CD4-positive, alpha-beta T cell (primary cell): ENCODE measurements at regions not wholly inside any gene's neighbourhood (a gene's known extent, or its start where the extent isn't known, plus 50 kb on each side); places are given as distances from the start of the nearest gene placed in this dataset.

Source experiments
- ATAC-seq: fragments of 200-7000 bp; cut with Tn5 transposase; one replicate; pipeline ENCODE4 v1.10.0; 2022; ENCODE audit warnings: mild to moderate bottlenecking; ENCODE audit not compliant: poor library complexity
- CTCF ChIA-PET: fragments of 350-600 bp; sonication (Branson Sonifier 250); formaldehyde crosslinking; loops from one replicate; lab custom pipeline; 2021; ENCODE audit warnings: antibody characterized with exemption, inconsistent platforms; lab: Charles Lee
- POLR2A ChIA-PET: fragments of 350-600 bp; sonication (Branson Sonifier 250); formaldehyde crosslinking; loops from one replicate; lab custom pipeline; 2021; ENCODE audit warnings: antibody characterized with exemption, inconsistent platforms; lab: Charles Lee
- DNase-seq, 14 experiments: peaks; one replicate each; pipeline ENCODE4 v3.0.0-alpha.2; 2013 to 2020; ENCODE audit warnings: mixed read lengths in 2 of 14
- H3K27ac ChIP-seq, 2 donors: one replicate each; pipeline versions ENCODE4 v1.5.1 to v1.7.0; 2013; ENCODE audit warnings: low read length in 2 of 2, low read depth in 1 of 2, mild to moderate bottlenecking in 1 of 2
- H3K27me3 ChIP-seq, 2 experiments: 1 replicate in 1 of 2; 2 replicates in 1 of 2; pipeline versions ENCODE4 v1.6.1 to v1.7.0; 2013; ENCODE audit warnings: low read length in 2 of 2, control low read depth in 1 of 2, mild to moderate bottlenecking in 1 of 2, moderate library complexity in 1 of 2; ENCODE audit not compliant: insufficient read depth in 2 of 2, control insufficient read depth in 1 of 2
- H3K36me3 ChIP-seq: one replicate; pipeline ENCODE4 v1.6.1; 2013; ENCODE audit warnings: low read length, control low read depth; ENCODE audit not compliant: insufficient read depth
- H3K4me1 ChIP-seq: one replicate; pipeline ENCODE4 v1.6.1; 2013; ENCODE audit warnings: low read length, control low read depth; ENCODE audit not compliant: insufficient read depth
- H3K4me3 ChIP-seq: one replicate; pipeline ENCODE4 v1.5.1; 2013; ENCODE audit warnings: mild to moderate bottlenecking, low read length, moderate library complexity
- H3K9me3 ChIP-seq, 2 experiments: 1 replicate in 1 of 2; 2 replicates in 1 of 2; pipeline versions ENCODE4 v1.6.1 to v1.7.0; 2013; ENCODE audit warnings: low read length in 2 of 2, mild to moderate bottlenecking in 2 of 2, control low read depth in 1 of 2, moderate library complexity in 1 of 2; ENCODE audit not compliant: control insufficient read depth in 1 of 2, insufficient read depth in 1 of 2
- H3K27ac Mint-ChIP-seq: one replicate; pipeline ENCODE4 v1.8.0; 2020; ENCODE audit warnings: mixed read lengths
- H3K27me3 Mint-ChIP-seq: one replicate; pipeline ENCODE4 v1.8.0; 2021; ENCODE audit warnings: mixed read lengths
- H3K36me3 Mint-ChIP-seq: one replicate; pipeline ENCODE4 v1.8.0; 2021; ENCODE audit warnings: low read depth, mixed read lengths
- H3K4me1 Mint-ChIP-seq: one replicate; pipeline ENCODE4 v1.8.0; 2021; ENCODE audit warnings: low read depth, mixed read lengths
- H3K4me3 Mint-ChIP-seq: one replicate; pipeline ENCODE4 v1.8.0; 2020; ENCODE audit warnings: mild to moderate bottlenecking, mixed read lengths
- H3K9me3 Mint-ChIP-seq: one replicate; pipeline ENCODE4 v1.8.0; 2020; ENCODE audit warnings: mixed read lengths
- CTCF ChIP-seq: fragments of 200-600 bp; IDR thresholded peaks from one replicate; pipeline ENCODE4 v1.8.0; 2022; ENCODE audit warnings: antibody characterized with exemption, mild to moderate bottlenecking
- intact Hi-C, 2 experiments: fragments of 100-400 bp; cut with DNase I in 1 of 2; cut with micrococcal nuclease in 1 of 2; formaldehyde crosslinking; loops; one replicate each; pipeline versions ENCODE4 v1.15.1 to v1.9.0; 2023 to 2025; cut with DNase I, micrococcal nuclease

- Mint-ChIP-seq H3K9me3 (peaks cover 3% of the 10 kb centered on the region), H3K27me3 (no peaks in the 10 kb centered on the region), H3K4me3 (no peak overlapping the region), H3K4me1 (no peaks in the 10 kb centered on the region), H3K27ac (no peak overlapping the region), H3K36me3 (no peaks in the 10 kb centered on the region)
- ChIA-PET POLR2A (no interaction called here), CTCF (no interaction called here)
- no peak for ATAC-seq
- H3K36me3 ChIP-seq = no peaks in the 10 kb centered on the region
- peaks cover 0 to 2% of the 10 kb centered on the region in 2 experiments for H3K27me3 ChIP-seq
- TF ChIP-seq CTCF = no peak
- H3K9me3 ChIP-seq = peaks cover 6 to 9% of the 10 kb centered on the region in 2 experiments
- no peak for DNase-seq
- no peaks in the 10 kb centered on the region for H3K4me1 ChIP-seq
- H3K4me3 ChIP-seq = no peak overlapping the region
- intact Hi-C loops = no loop called here
- H3K27ac ChIP-seq = no peak overlapping the region
Measured at GRCh38 chr9:96129747-96130146, 172.2 kb downstream of the HSD17B3 start.

GRCh38 chr9:96128880-96129279 is 173.1 kb downstream of the HSD17B3 start:
- no peak for TF ChIP-seq CTCF

GRCh38 chr9:96126321-96126881 is 175.6 kb downstream of the HSD17B3 start:
- H3K9me3 Mint-ChIP-seq = no peaks in the 10 kb centered on the region
- no peaks in the 10 kb centered on the region for H3K36me3 Mint-ChIP-seq
- DNase-seq (no peak), ATAC-seq (no peak)
- H3K4me3 Mint-ChIP-seq = no peak overlapping the region
- H3K27ac Mint-ChIP-seq = no peak overlapping the region
- no peaks in the 10 kb centered on the region for H3K27me3 Mint-ChIP-seq
- no peak overlapping the region for H3K4me3 ChIP-seq
- peaks cover 0 to 2% of the 10 kb centered on the region in 2 experiments for H3K27me3 ChIP-seq
- H3K4me1 Mint-ChIP-seq = no peaks in the 10 kb centered on the region
- TF ChIP-seq CTCF = no peak
- no peak overlapping the region for H3K27ac ChIP-seq
- POLR2A ChIA-PET = no interaction called here
- CTCF ChIA-PET = no interaction called here
- H3K4me1 ChIP-seq = no peaks in the 10 kb centered on the region
- intact Hi-C loops = no loop called here
- H3K36me3 ChIP-seq = no peaks in the 10 kb centered on the region
- H3K9me3 ChIP-seq = no peaks in the 10 kb centered on the region

More at GRCh38 chr9:96128880-96129279, 173.1 kb downstream of the HSD17B3 start:
- no peak overlapping the region for H3K27ac Mint-ChIP-seq
- H3K4me1 Mint-ChIP-seq = no peaks in the 10 kb centered on the region
- H3K4me3 Mint-ChIP-seq = no peak overlapping the region
- H3K9me3 Mint-ChIP-seq = peaks cover 3% of the 10 kb centered on the region
- ATAC-seq (no peak), DNase-seq (no peak)
- H3K9me3 ChIP-seq = peaks cover 5 to 6% of the 10 kb centered on the region in 2 experiments
- no peak overlapping the region for H3K4me3 ChIP-seq
- ChIA-PET CTCF (no interaction called here), POLR2A (no interaction called here)
- no peaks in the 10 kb centered on the region for H3K4me1 ChIP-seq
- intact Hi-C loops = no loop called here
- H3K27me3 ChIP-seq = peaks cover 0 to 2% of the 10 kb centered on the region in 2 experiments
- H3K36me3 Mint-ChIP-seq = no peaks in the 10 kb centered on the region
- H3K27ac ChIP-seq = no peak overlapping the region
- no peaks in the 10 kb centered on the region for H3K27me3 Mint-ChIP-seq
- no peaks in the 10 kb centered on the region for H3K36me3 ChIP-seq
